SU-DHL-6 (cell line): ENCODE measurements at regions not wholly inside any gene's neighbourhood (a gene's known extent, or its start where the extent isn't known, plus 50 kb on each side); places are given as distances from the start of the nearest gene placed in this dataset.

ENCODE experiments used
- H2AFZ ChIP-seq: fragments of 200-600 bp; sonication (generic); 2 replicates; pipeline ENCODE4 v1.6.1; 2014; ENCODE audit warnings: low read depth, mild to moderate bottlenecking, moderate library complexity, mixed read lengths, antibody characterized with exemption, low read length; ENCODE audit not compliant: severe bottlenecking
- H3F3A ChIP-seq: fragments of 200-600 bp; shearing (Covaris generic); 2 replicates; pipeline ENCODE4 v1.6.0; 2016; ENCODE audit warnings: antibody characterized with exemption, mild to moderate bottlenecking; ENCODE audit not compliant: insufficient read depth
- H3K27ac ChIP-seq: fragments of 200-600 bp; sonication (generic); 2 replicates; pipeline ENCODE4 v1.5.1; 2016; ENCODE audit warnings: low read depth, mild to moderate bottlenecking, low read length, moderate library complexity, mixed read lengths
- H3K27me3 ChIP-seq: fragments of 200-600 bp; sonication (generic), shearing (Covaris generic); 2 replicates; pipeline ENCODE4 v1.6.0; 2014; ENCODE audit warnings: mild to moderate bottlenecking, low read length
- H3K36me3 ChIP-seq: fragments of 200-600 bp; sonication (generic); 2 replicates; pipeline ENCODE4 v1.6.1; 2014; ENCODE audit warnings: mild to moderate bottlenecking, low read length, mixed read lengths
- H3K4me2 ChIP-seq: fragments of 300-600, 200-600 bp; shearing (Covaris generic), sonication (generic); 2 replicates; pipeline ENCODE4 v1.6.0; 2014; ENCODE audit warnings: low read length, low read depth, mild to moderate bottlenecking; ENCODE audit not compliant: poor library complexity, severe bottlenecking
- H3K4me3 ChIP-seq: fragments of 200-600 bp; sonication (generic); 2 replicates; pipeline ENCODE4 v1.5.1; 2014; ENCODE audit warnings: antibody characterized with exemption, low read length, mild to moderate bottlenecking, mixed read lengths; ENCODE audit not compliant: insufficient read depth, poor library complexity, severe bottlenecking
- H3K79me2 ChIP-seq: fragments of 200-600 bp; sonication (generic); 2 replicates; pipeline ENCODE4 v1.6.1; 2014; ENCODE audit warnings: mild to moderate bottlenecking, low read length, moderate library complexity; ENCODE audit not compliant: insufficient read depth
- H3K9ac ChIP-seq: fragments of 200-600 bp; sonication (generic); 2 replicates; pipeline ENCODE4 v1.7.0; 2014; ENCODE audit warnings: mild to moderate bottlenecking, low read length
- H3K9me2 ChIP-seq: fragments of 200-600 bp; sonication (generic); replicated peaks from 2 replicates; pipeline ENCODE4 v1.6.1; 2014; ENCODE audit warnings: low read length; ENCODE audit not compliant: insufficient read depth
- H3K9me3 ChIP-seq: fragments of 200-600 bp; sonication (generic); 2 replicates; pipeline ENCODE4 v1.6.1; 2014; ENCODE audit warnings: low read length, mixed read lengths; ENCODE audit not compliant: insufficient read depth
- H4K20me1 ChIP-seq: fragments of 200-600 bp; sonication (generic); 2 replicates; pipeline ENCODE4 v1.6.1; 2014; ENCODE audit warnings: low read depth, mild to moderate bottlenecking, antibody characterized with exemption, low read length, moderate library complexity, mixed read lengths
- CTCF ChIP-seq: fragments of 200-600 bp; sonication (generic); IDR thresholded peaks from one replicate; pipeline ENCODE4 v1.5.1; 2017; ENCODE audit warnings: antibody characterized with exemption, mild to moderate bottlenecking, low read length, moderate library complexity; ENCODE audit not compliant: insufficient read depth, poor library complexity, severe bottlenecking
- EZH2phosphoT487 ChIP-seq: fragments of 200-600 bp; sonication (generic), shearing (Covaris generic); conservative IDR thresholded peaks from 2 replicates; pipeline ENCODE4 v1.6.1; 2018; ENCODE audit warnings: mild to moderate bottlenecking, antibody characterized with exemption, low read length, moderate library complexity, mixed read lengths

- no peaks in the 10 kb centered on the region for H3F3A ChIP-seq
- H4K20me1 ChIP-seq = no peaks in the 10 kb centered on the region
- H2AFZ ChIP-seq = peak overlapping the region; percentile 35
- TF ChIP-seq CTCF (no peak), EZH2phosphoT487 (no peak)
- H3K9me2 ChIP-seq = no peaks in the 10 kb centered on the region
- no peak overlapping the region for H3K27ac ChIP-seq
- H3K27me3 ChIP-seq = no peaks in the 10 kb centered on the region
- no peaks in the 10 kb centered on the region for H3K79me2 ChIP-seq
- H3K36me3 ChIP-seq = no peaks in the 10 kb centered on the region
- H3K9me3 ChIP-seq = no peaks in the 10 kb centered on the region
- H3K9ac ChIP-seq = no peak overlapping the region
- no peak overlapping the region for H3K4me2 ChIP-seq
- H3K4me3 ChIP-seq = no peak overlapping the region
These were observed 2023.6 kb upstream of the CDH6 start for GRCh38 chr5:29169886-29170285.

GRCh38 chr5:29162297-29162696 lies 2031.2 kb upstream of the CDH6 start:
- no peaks in the 10 kb centered on the region for H3K9me3 ChIP-seq
- H3K9me2 ChIP-seq = no peaks in the 10 kb centered on the region
- H2AFZ ChIP-seq = no peak overlapping the region
- H3K36me3 ChIP-seq = no peaks in the 10 kb centered on the region
- no peaks in the 10 kb centered on the region for H3F3A ChIP-seq
- no peak overlapping the region for H3K4me2 ChIP-seq
- no peaks in the 10 kb centered on the region for H4K20me1 ChIP-seq
- TF ChIP-seq CTCF (no peak), EZH2phosphoT487 (no peak)
- H3K9ac ChIP-seq = no peak overlapping the region
- H3K4me3 ChIP-seq = no peak overlapping the region
- no peaks in the 10 kb centered on the region for H3K79me2 ChIP-seq
- H3K27ac ChIP-seq = no peak overlapping the region
- no peaks in the 10 kb centered on the region for H3K27me3 ChIP-seq

GRCh38 chr5:29161399-29162291 lies 2031.8 kb upstream of the CDH6 start:
- H3K9ac ChIP-seq = no peak overlapping the region
- H3K9me2 ChIP-seq = no peaks in the 10 kb centered on the region
- no peaks in the 10 kb centered on the region for H3K9me3 ChIP-seq
- no peaks in the 10 kb centered on the region for H3K79me2 ChIP-seq
- no peak overlapping the region for H3K27ac ChIP-seq
- H3K36me3 ChIP-seq = no peaks in the 10 kb centered on the region
- H3K27me3 ChIP-seq = no peaks in the 10 kb centered on the region
- no peaks in the 10 kb centered on the region for H3F3A ChIP-seq
- H3K4me3 ChIP-seq = no peak overlapping the region
- H2AFZ ChIP-seq = no peak overlapping the region
- no peaks in the 10 kb centered on the region for H4K20me1 ChIP-seq
- no peak overlapping the region for H3K4me2 ChIP-seq
- TF ChIP-seq CTCF (no peak), EZH2phosphoT487 (no peak)
